ENCODE measurements at regions not wholly inside any gene's neighbourhood (a gene's known extent, or its start where the extent isn't known, plus 50 kb on each side); places are given as distances from the start of the nearest gene placed in this dataset.

- no peak for DNase-seq (ENCODE audit: extremely low spot score in 2 of 2)
- intact Hi-C loops (cut with DNase I) = no loop called here
- no peaks in the 10 kb centered on the region for H3K36me3 ChIP-seq
- H3K27me3 ChIP-seq = no peaks in the 10 kb centered on the region
- no peak overlapping the region for H3K4me3 ChIP-seq
- H3K4me1 ChIP-seq = no peaks in the 10 kb centered on the region
- no peak overlapping the region for H3K27ac ChIP-seq
- TF ChIP-seq POLR2AphosphoS5 (IDR thresholded peaks at IDR 0.05; ENCODE audit: insufficient read depth in 1 of 2, low read depth in 1 of 2) (no peak), CTCF (IDR thresholded peaks at IDR 0.05) (no peak)
- H3K9me3 ChIP-seq = no peaks in the 10 kb centered on the region
Measured at GRCh38 chr2:47654790-47655562, 84.2 kb upstream of the KCNK12 start.

- Histone ChIP-seq H3K9me3 (no peaks in the 10 kb centered on the region), H3K36me3 (no peaks in the 10 kb centered on the region), H3K4me3 (no peak overlapping the region), H3K27me3 (no peaks in the 10 kb centered on the region), H3K4me1 (no peaks in the 10 kb centered on the region), H3K27ac (no peak overlapping the region)
- DNase-seq (ENCODE audit: extremely low spot score in 2 of 2) = no peak
- TF ChIP-seq POLR2A (IDR thresholded peaks at IDR 0.05) = no peak
- no peak for TF ChIP-seq POLR2AphosphoS5 (IDR thresholded peaks at IDR 0.05; ENCODE audit: insufficient read depth in 1 of 2, low read depth in 1 of 2)
- TF ChIP-seq CTCF (IDR thresholded peaks at IDR 0.05) = no peak
- intact Hi-C loops (cut with DNase I) = no loop called here
Measured at GRCh38 chr2:47653902-47654789, 83.4 kb upstream of the KCNK12 start.

GRCh38 chr2:47653036-47653435 is 82.3 kb upstream of the KCNK12 start:
- no peaks in the 10 kb centered on the region for H3K9me3 ChIP-seq
- H3K27me3 ChIP-seq = no peaks in the 10 kb centered on the region
- TF ChIP-seq POLR2A (IDR thresholded peaks at IDR 0.05) (no peak), CTCF (IDR thresholded peaks at IDR 0.05) (no peak), POLR2AphosphoS5 (IDR thresholded peaks at IDR 0.05; ENCODE audit: insufficient read depth in 1 of 2, low read depth in 1 of 2) (no peak)
- H3K4me3 ChIP-seq = no peak overlapping the region
- intact Hi-C loops (cut with DNase I) = no loop called here
- H3K4me1 ChIP-seq = no peaks in the 10 kb centered on the region
- H3K36me3 ChIP-seq = no peaks in the 10 kb centered on the region
- DNase-seq (ENCODE audit: extremely low spot score in 2 of 2) = no peak
- no peak overlapping the region for H3K27ac ChIP-seq

- no peak for DNase-seq (ENCODE audit: extremely low spot score in 2 of 2)
- intact Hi-C loops (cut with DNase I) = no loop called here
- TF ChIP-seq POLR2A (IDR thresholded peaks at IDR 0.05) = no peak
- TF ChIP-seq CTCF (IDR thresholded peaks at IDR 0.05) = no peak
- no peak for TF ChIP-seq POLR2AphosphoS5 (IDR thresholded peaks at IDR 0.05; ENCODE audit: insufficient read depth in 1 of 2, low read depth in 1 of 2)
Measured at GRCh38 chr2:47652061-47652690, 81.4 kb upstream of the KCNK12 start.

More at GRCh38 chr2:47652061-47652690, 81.4 kb upstream of the KCNK12 start:
- Histone ChIP-seq H3K4me1 (no peaks in the 10 kb centered on the region), H3K4me3 (no peak overlapping the region), H3K9me3 (no peaks in the 10 kb centered on the region), H3K36me3 (no peaks in the 10 kb centered on the region), H3K27me3 (no peaks in the 10 kb centered on the region), H3K27ac (no peak overlapping the region)

Measured in vagina (tissue), 2 donors.